ENCODE measurements at regions not wholly inside any gene's neighbourhood (a gene's known extent, or its start where the extent isn't known, plus 50 kb on each side); places are given as distances from the start of the nearest gene placed in this dataset.

DNA sequence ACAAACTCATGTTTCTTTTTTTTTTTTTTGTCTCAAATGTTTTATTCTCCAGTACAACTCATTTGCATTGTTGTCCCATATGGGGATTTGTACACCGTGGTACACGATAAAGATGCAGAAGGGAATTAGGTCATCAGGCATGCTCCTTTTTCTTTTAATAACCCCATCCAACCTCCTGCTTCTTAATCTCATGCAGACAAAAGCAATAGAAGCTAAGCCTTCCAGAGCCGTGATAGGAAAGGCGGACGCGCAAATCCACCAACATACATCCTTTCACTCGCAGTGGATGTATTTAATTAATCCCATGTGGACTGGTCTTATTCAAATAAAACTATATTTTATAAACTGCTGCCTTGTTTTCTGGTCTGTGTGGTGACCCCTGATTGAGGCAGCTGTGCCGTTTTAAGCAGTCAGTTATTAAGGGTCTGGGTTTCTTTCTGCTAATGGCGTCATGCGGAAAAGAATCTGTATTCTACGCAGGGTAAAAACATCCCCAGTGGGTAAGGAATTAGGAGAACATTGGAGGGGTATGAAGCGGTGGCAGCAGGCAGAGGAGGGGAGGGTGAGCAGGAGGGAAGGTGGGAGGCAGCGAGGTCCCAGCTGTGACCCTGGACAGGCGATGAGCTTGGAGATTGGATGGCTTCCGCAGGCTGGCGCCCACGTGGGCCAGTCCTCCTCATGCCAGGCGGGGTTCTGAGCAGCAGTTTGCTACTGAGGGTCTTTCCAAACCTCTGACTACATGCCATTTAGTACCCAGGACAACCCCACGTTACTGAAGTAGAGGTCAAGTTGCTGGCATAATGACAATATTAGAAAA is 172.8 kb downstream of the LINC00237 start:
- DNase-seq, result no peak

DNA sequence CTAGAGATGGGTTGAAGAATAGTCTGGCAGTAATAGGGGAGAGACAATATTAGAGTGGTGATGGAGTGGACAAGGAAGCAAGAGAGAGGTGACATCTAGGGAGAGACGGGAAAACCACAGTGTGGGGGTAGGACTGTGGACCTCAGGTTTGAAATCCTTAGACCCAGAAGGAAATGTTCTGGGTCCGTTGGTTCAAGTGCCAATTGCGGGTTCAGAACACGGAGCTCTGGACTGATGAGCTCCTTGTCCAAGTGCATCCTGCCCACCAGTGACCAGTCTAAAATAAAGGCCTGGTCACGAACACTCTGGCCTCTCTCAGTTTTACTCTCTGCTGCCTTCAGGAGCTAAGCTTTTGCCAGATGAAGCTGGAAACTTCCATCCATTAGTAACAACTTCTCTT is 174.0 kb downstream of the LINC00237 start:
- DNase-seq, result no peak

DNA sequence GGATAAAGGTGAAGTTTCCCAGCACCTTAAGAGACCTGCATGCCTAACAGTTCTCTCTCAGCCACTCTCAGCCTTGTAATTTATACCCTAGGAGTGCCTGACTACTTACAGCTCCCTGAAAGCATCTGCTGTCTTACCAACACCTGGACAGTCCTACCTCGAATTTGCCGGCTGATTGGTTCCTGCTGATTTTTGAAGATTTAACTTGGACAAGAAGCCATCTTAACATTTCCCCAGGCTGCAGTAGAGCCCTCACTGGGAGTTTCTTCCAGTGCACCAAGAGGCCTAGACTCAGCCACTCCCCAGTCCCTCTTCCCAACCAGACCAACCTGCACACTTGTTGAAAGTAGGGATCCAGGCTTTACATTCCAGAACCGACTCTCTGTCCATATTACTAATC is 174.5 kb downstream of the LINC00237 start:
- DNase-seq, result no peak

DNA sequence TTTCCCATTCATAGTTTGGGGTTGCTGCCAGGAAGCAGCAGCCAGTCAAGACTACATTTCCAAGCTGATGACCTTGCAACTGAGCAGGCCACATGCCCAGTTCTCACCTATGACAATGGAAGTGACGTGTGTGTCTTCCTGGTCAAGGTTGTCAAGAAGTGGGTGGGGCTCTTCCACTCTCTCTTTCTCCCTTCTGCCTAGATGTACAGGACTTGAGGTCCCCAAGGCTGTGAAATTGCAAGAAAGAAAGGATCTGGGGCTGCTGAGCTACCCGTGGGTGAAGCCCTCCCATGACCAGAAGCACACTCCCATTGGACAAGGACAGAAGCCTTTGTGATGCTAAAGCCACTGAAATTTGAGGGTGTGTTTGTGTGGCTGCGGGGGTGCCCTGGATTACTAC is 175.1 kb downstream of the LINC00237 start:
- no peak for DNase-seq

DNA sequence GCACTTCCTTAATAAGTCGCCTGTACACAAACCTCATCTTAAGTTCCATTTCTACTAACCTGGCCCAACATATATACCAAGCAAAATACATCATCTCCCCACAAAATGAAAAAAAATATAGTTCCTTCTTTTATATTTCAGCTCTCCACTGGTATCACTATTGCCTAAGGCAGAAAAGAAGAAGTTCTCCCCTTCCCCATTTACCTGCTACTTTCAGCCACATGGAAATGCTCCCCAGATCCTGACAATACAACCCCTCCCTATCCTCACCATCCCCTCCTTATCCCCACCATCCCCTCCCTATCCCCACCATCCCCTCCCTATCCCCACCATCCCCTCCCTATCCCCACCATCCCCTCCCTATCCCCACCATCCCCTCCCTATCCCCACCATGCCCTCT is 175.7 kb downstream of the LINC00237 start:
- no peak for DNase-seq

DNA sequence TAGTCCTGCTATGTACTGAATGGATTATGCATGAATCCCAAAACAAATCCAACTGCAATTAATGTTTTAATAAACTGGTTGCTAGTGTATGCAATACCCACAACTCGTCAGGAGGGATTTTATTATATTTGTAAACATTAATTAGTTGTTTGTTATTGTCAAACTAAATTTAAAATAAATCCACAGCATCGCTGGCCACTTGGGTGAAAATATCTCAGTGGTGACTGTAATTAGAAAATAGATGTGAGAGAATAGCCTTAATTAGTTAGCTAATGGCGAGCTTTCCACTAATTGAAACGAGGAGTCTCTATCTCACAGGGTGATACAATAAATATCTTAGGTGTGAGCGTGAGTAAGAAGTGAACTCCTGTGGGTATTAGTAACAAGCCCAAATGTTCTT is 176.8 kb downstream of the LINC00237 start:
- no peak for DNase-seq

DNA sequence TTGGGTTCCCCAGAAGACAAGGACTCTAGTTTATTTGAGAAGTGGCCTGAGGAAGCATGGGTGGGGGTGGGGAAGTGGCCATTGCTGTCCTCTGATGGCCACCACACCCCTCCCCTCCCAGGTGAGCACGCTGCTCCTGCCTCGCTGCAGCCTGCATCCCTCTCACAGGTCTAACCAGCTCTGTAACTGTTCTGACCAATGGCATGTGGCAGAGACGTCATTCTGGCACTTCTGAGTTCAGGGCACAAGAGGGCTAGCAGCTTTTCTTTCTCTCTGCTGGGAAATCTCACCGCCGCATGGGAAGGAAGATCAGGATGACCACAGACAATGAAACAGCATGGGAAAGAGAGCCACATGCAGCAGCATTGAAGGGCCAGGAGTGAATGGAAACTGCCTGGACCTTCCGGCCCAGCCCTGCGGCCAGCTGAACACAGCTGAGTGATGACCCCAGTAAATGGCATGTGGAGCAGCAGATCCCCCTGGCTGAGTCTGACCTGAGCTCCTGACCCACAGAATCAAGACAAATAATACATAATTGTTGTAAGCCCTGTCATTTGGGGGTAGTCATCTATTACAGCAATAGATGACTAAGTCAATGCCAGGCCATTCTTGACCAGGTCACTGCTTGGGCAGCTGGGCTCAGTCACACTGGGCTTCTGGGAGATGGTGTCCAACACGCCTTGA is 179.8 kb downstream of the LINC00237 start:
- DNase-seq, result no peak

DNA sequence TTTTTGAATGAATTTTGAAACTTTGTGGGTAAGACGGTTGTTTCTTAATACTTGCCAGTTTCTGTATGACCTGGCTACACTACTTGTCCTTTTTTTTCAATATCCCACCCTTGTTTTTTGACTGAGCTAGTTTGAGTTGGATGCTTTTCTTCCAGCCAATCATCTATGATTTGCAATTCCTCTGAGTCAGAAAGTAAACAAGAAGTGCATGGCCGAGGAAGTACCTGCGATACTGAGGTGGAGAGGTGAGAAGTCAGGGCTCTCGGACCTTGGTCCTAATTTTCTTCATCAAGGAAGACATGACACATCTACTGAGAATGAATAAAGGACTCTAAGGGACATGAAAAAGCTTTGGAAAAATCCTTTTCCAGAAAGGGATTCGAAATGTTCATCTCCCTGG is 185.7 kb downstream of the LINC00237 start:
- DNase-seq, result no peak

DNA sequence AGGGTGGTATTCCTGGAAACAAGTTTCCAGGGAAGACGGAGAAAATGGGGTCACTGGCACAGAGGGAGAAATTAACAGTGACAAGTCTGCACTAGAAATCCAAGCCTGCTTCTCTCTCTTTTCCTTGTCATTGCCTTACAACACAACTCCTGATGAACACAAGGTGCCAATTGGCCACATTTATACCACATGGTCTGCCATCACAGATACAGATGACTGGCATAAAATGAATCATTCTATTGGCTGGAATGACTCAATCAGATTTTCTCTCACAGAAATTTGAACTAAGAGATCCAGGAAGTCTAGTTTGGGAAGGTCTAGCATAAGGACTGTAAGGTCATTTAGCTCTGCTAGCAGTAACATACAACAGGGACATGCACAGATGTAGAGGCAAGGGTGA is 190.3 kb downstream of the LINC00237 start:
- DNase-seq, result no peak

DNA sequence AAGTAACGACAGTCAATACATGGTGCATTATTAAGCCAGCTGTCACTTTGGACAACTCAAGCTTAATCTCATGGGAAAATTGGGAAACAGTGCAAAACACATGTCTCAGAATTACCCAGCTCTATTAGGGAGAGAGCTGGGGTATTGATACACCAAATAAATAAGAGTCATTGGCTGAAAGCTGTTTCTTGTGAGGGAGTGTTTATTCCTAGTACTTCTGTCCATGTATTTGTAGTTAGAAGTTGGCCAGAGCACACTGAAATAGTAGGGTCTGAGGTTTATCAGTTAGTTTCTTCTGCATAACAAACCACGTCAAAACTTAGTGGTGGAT is 192.0 kb upstream of the RALGAPA2 start:
- no peak for DNase-seq

DNA sequence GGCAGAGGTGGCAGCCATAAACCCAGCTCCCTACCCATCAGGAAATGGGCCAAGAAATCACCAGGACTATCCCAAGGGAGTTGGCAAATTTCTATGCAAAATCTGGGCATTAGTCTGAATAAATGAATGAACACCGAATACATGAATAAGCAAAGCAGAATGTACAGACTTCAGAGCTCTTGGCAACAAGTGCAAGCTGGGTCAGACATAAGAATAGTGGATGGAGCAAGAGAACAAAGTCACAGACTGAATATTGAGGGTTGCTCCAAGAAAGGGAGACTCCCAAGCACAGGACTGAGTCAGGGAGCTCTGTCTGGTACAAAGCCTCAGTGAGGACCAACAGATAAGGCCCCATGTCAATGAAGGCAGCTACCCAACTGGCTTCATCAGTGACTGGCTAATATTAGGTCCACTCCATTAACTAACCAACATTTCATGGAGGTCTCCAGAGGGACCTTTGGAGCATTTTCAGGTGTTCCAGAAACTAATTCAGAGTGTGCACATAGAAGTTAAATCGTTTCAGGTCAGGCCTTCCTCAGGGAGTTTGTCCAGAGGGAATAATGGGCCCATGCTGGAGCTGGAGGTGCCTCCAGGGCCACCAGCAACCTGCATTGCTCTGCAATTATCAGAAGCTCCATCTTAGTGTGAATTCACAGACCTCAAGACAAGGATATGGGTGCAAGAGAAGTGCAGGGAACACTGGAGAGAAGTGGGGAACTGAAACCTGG is 191.5 kb upstream of the RALGAPA2 start:
- no peak for DNase-seq

DNA sequence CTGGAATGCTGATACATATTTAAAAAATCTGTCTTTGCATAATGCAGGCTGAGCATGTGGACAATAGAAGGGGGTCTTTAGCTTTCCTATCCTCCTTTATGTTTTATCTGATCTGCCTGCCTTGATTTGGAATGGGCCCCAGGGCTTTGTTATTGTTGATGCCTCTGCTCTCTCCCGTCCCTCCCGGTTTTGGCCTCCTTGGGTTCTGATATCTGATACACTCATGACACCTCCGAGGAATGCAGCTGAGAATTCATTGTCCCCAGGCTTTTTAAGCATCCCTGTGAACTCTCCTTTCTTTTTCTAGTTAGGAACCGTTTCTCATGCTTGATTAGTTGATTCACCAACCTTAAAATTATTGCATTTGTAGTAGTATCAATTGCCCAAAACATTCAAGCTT is 185.5 kb upstream of the RALGAPA2 start:
- DNase-seq, result no peak

DNA sequence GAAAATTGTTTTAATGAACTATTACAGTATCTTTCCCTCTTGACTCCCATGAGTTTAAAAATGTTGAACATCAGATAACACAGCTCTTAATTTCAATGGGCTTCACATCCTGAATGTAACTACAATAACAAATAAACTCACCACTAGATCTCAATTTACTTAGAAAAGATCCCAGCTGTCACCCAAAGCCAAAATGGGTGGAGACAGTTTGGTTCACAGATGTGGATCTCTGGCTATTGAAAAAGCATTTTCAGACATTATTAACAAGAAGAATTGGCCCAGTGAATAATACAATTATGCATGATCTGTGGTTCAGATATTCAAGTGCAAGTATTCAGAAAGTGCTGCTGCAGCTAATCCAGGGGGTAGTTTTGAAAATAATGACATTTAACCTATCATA is 184.7 kb upstream of the RALGAPA2 start:
- DNase-seq, result no peak

DNA sequence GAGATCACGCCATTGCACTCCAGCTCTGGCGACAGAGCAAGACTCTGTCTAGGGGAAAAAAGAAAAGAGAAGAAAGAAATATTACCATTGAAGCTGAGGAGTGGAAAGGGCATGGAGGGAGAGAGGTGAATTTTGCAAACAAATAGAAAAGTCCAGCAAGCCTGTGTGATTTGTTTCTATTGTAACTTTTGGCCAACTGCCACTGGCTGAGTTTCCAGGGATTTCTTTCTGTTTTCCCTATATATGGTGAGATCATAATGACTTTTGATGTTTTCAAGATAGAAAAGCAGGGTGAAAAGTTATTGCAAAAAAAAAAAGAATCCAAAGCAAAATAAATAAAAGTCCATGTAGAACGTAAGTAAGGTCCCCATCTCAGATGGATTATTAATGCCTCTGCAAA is 184.2 kb upstream of the RALGAPA2 start:
- DNase-seq, result no peak

DNA sequence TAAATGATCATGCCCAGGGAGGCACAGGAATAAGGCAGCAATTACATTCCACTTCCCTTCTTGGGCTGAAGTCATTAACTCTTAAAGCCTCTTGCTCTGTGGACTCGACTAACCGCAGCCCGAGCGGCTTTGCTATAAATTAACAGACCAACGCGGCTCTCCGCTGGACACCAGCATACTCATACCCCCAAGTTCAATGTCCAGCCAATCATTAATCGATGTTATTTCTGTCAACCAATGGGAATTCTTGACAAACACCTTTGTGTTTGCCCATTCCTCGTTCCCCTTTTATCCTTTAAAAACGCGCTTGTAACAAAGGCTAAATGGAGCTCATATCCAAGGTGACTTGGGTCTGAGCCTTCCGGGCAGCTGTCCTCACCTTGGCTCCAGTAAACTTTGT is 183.1 kb upstream of the RALGAPA2 start:
- DNase-seq, result no peak

DNA sequence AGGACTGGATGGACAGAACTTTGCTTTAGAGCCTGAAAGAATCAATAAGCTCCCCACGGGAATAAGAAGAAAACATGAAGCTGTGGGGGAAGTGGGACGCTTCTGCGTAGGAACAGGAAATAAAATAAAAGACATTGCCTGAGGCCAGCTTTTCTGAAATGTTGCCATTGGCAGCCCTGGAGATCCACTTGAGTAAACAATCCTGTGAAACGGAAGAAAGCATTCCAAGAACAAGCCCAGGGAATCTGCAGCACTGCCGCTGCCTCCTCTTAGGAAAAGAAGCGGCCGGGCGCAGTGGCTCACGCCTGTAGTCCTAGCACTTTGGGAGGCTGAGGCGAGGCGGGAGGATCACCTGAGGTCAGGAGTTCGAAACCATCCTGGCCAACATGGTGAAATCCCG is 182.3 kb upstream of the RALGAPA2 start:
- DNase-seq, result no peak

DNA sequence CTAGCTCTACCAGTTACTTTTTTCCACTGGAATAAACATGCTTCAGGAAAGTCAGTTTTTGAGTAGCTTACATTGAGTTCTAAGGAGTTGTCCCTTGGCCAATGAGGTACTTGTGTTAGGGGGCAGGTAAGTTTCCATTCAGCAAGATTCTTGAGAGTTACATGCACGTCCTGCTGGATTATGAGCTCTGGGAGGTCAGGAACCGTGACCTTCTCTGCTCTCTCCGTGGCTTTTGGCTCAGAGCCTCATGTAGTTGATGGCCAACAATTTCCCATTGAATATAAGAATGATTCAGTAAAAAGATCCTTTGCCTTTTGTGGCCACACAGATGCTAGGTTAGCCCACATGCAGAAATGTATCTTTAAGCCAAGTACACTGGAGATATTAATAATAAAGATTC is 181.8 kb upstream of the RALGAPA2 start:
- DNase-seq, result no peak

DNA sequence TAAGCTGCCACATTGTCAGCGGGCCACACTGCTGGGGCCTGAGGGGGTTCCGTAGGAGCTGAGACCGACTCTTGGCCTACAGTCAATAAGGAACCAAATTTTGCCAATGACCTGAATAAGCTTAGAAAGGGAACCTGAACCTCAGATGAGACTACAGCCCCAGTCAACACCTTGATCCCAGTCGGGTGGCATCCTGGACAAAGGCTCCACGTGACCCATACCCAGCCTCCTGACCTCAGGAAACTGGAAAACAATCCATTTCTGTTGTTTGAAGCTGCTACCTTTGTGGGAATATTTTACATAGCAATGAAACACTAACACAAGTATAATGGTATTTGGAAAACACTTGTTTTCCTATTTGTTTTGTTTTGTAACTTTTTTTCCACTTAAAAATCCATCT is 179.9 kb upstream of the RALGAPA2 start:
- no peak for DNase-seq

DNA sequence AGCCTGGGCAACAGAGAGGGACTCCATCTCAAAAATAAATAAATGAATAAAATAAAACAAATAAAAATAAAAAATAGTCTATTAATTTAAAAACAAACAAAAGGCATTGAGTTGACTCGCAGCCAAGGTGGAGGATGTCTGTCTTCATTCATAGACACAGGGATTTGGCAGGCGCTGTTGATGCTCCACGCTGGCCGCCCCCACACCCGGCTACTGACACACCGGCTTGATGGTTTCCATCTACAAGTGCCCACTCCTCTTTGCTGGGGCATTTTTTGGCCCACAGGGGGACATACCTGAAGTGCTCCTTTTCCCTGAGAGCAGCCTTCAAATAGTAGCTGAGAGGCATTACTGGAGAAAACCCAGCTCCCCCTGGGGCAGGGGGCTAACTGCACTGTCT is 178.3 kb upstream of the RALGAPA2 start:
- DNase-seq, result no peak

DNA sequence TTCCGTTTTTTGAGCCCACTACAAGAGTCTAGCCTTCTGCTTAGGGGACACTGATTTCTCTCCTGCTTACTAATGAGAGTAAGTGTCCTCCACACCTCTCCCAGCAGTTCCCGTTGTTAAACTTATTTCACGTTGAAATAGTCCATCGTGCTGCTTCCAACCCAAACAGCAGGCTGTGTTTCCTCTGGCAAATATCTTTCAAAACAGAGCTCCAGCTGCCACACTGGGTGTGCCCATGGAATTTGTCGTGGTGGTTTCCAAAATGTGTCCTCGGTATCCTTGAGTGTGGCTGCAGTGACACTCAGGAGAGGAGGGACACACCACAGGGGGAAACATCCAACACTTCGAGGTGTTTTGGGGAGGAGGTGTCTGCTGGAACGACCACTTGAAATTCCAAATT is 176.5 kb upstream of the RALGAPA2 start:
- DNase-seq, result no peak

DNA sequence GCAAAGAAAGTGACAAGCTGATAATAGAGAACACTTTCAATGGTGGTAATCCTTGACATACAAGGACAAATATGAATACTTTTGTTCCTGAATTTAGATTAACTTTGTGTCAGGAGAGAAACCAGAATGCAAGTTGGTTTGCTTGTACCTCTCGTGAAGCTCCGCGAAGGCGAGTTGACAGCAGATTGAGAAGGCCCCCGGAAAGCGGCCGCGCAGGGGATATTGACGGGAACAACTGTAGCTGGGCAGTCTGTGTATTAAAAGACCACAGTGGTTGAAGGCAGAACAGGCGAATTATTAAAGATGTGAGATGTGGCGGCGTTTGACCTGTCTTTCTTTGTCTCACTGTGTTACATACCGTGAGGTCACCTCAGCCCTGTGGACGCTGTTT is 175.8 kb upstream of the RALGAPA2 start:
- no peak for DNase-seq

DNA sequence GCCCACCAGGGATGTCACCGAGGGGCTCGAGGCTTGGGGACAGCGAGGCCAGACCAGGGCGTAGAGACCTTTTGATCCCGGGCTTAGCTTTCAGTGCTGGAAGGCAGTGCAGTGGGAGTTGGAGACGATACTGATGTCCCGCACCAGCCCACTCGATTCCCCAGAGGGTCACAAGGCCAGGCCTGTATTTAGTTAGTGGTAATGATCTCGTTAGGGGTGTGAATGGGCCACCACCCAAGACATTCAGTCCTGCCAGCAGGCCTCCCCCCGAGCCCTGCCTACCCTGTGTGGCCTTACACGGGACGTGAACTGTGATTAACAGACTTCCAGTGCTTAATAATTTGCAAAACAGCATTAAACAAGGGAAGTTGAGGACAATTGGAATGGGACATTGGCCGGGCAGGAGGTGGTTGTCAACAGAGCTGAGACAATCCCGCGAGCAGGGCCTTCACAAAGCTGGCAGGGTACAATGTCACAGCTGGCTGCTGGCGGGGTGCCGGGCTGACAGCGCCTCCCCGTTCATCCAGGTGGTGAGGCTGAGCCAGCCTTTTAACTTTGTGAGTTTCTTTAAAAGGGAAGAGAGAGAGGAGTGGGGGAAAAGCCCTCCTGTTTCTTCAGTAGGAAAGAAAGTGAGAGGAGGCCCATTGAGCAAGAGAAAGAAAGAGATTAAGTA is 175.3 kb upstream of the RALGAPA2 start:
- DNase-seq, result no peak

DNA sequence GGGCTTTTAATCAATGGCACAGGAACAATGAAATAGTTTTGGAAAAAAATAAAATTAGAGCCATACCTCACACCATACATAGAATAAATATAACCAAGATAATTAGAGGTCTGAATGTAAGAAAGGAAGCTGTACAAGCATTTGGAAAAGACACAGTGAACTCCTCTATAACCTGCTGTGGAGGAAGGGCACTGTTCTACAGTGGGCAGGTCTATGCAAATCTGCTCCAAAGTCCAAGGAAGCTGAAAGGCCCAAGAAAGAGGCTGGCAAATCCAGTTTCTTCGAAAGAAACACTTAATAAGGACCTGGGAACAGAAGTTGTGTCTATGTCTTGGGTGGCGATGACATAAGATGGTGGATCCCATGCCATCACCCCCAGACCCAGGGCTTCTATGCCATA is 169.4 kb upstream of the RALGAPA2 start:
- no peak for DNase-seq

DNA sequence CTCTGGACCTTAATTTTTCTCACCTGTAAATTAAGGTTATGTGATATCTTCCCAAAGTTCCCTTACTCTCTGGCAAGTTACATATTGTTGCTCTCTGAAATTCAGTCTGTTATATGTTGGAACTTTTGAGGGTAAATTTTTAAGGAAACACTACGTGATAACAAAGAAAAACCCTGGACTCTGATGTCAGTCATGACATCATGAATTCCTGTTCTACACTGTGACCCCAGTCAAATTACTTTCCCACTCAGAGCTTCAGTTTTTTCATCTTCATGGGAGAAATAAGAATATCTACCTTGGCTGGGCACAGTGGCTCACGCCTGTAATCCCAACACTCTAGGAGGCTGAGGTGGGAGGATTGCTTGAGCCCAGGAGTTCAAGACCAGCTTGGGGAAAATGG is 164.6 kb upstream of the RALGAPA2 start:
- DNase-seq, result no peak
